PFSK-1 (cell line): ENCODE measurements at regions not wholly inside any gene's neighbourhood (a gene's known extent, or its start where the extent isn't known, plus 50 kb on each side); places are given as distances from the start of the nearest gene placed in this dataset.

Experiments
- FOXP2 ChIP-seq: optimal IDR thresholded peaks from 2 replicates; pipeline ENCODE3; 2011; ENCODE audit warnings: borderline replicate concordance, control low read depth, inconsistent platforms; ENCODE audit not compliant: insufficient read depth; ENCODE audit errors: extremely low read length, extremely low read depth
- POLR2AphosphoS5 ChIP-seq: IDR thresholded peaks from 2 replicates; pipeline ENCODE4 v1.6.1; 2012; ENCODE audit warnings: low read depth, mild to moderate bottlenecking, control low read depth, low read length, moderate library complexity
- REST ChIP-seq, 2 experiments: IDR thresholded peaks; 2 replicates each; pipeline versions ENCODE4 v1.6.1 to v1.8.0; 2011 to 2012; ENCODE audit warnings: low read depth in 2 of 2, low read length in 2 of 2, control low read depth in 1 of 2, inconsistent platforms in 1 of 2, mild to moderate bottlenecking in 1 of 2, moderate library complexity in 1 of 2; ENCODE audit not compliant: insufficient read depth in 1 of 2
- SIN3A ChIP-seq: IDR thresholded peaks from 2 replicates; pipeline ENCODE4 v1.6.1; 2012; ENCODE audit warnings: mild to moderate bottlenecking, low read length, moderate library complexity, borderline replicate concordance; ENCODE audit not compliant: insufficient read depth
- TAF1 ChIP-seq: IDR thresholded peaks from 2 replicates; pipeline ENCODE4 v1.6.1; 2012; ENCODE audit warnings: low read length, control low read depth, borderline replicate concordance; ENCODE audit not compliant: insufficient read depth

- no peak for TF ChIP-seq SIN3A
- no peak for TF ChIP-seq POLR2AphosphoS5
- TF ChIP-seq REST (IDR thresholded peaks at IDR 0.05; ENCODE audit: insufficient read depth in 1 of 2, low read depth in 2 of 2, low read length in 2 of 2) = no peak
- TF ChIP-seq TAF1 = no peak
- TF ChIP-seq FOXP2 = no peak
Measured at GRCh38 chr3:18723206-18723810, 298.2 kb upstream of the SATB1 start.
